Psoas muscle (tissue), 7 donors: ENCODE measurements at regions not wholly inside any gene's neighbourhood (a gene's known extent, or its start where the extent isn't known, plus 50 kb on each side); places are given as distances from the start of the nearest gene placed in this dataset.

Source experiments
- ATAC-seq, 4 donors: fragments of 200-7000 bp; cut with Tn5 transposase; one replicate each; pipeline ENCODE4 v1.9.1; 2020; ENCODE audit warnings: moderate library complexity in 3 of 4, mild to moderate bottlenecking in 2 of 4
- DNase-seq, 2 donors: peaks; one replicate each; pipeline ENCODE4 v3.0.0-alpha.2; 2020
- H3K27ac ChIP-seq: fragments of 200-600 bp; one replicate; pipeline ENCODE4 v1.8.0; 2022
- H3K27me3 ChIP-seq, 3 donors: fragments of 200-600 bp in 1 of 3; one replicate each; pipeline versions ENCODE4 v1.6.1 to v1.8.0; 2013 to 2022; ENCODE audit warnings: low read length in 2 of 3, mild to moderate bottlenecking in 2 of 3, moderate library complexity in 1 of 3; ENCODE audit not compliant: insufficient read depth in 3 of 3
- H3K36me3 ChIP-seq, 2 donors: fragments of 200-600 bp in 1 of 2; one replicate each; pipeline versions ENCODE4 v1.6.1 to v1.8.0; 2013 to 2022; ENCODE audit warnings: low read depth in 1 of 2, mild to moderate bottlenecking in 1 of 2, moderate library complexity in 1 of 2; ENCODE audit not compliant: insufficient read depth in 1 of 2
- H3K4me1 ChIP-seq: fragments of 200-600 bp; one replicate; pipeline ENCODE4 v1.8.0; 2022
- H3K4me3 ChIP-seq: fragments of 200-600 bp; one replicate; pipeline ENCODE4 v1.8.0; 2022; ENCODE audit warnings: mild to moderate bottlenecking
- H3K9me3 ChIP-seq: fragments of 200-600 bp; one replicate; pipeline ENCODE4 v1.8.0; 2022
- CTCF ChIP-seq: fragments of 200-600 bp; IDR thresholded peaks from one replicate; pipeline ENCODE4 v1.8.0; 2022; ENCODE audit warnings: antibody characterized with exemption
- WGBS, 3 donors: extraction: QIAGEN DNeasy Blood & Tissue Kit; methylation state at CpG; one replicate each; pipeline versions ENCODE4 v1.1.6 to v1.1.7; 2013; 5-methylcytosine and 5-hydroxymethylcytosine counted together
- intact Hi-C, 2 donors: fragments of 100-400 bp; cut with DNase I; formaldehyde crosslinking; loops; one replicate each; pipeline versions ENCODE4 v1.11.0 to v1.14.2; 2022
- donor health status: healthy with polysubstance abuse.
- donor health status: DM: no; HTN: no; CAD: no; lungs with moderate emphysema.
- donor health status: Bipolar disorder and iron deficiency.
- donor health status: healthy.
- donor health status: DM: yes; HTN: yes; CAD: no.
- donor health status: DM: no; HTN: no; CAD: no.
- donor health status: DM: yes; HTN: yes; CAD: no.

GRCh38 chr15:59879506-59880265 lies 124.4 kb upstream of the FOXB1 start:
- Histone ChIP-seq H3K4me1 (no peaks in the 10 kb centered on the region), H3K4me3 (no peak overlapping the region), H3K27ac (no peak overlapping the region), H3K27me3 (peaks cover 0 to 40% (median 0%) of the 10 kb centered on the region in 3 donors), H3K9me3 (no peaks in the 10 kb centered on the region), H3K36me3 (no peaks in the 10 kb centered on the region)
- no peak for DNase-seq
- WGBS, 3 donors: 11 to 19% (median 12%) methylated on average over 2 of the region's 2 CpGs
- TF ChIP-seq CTCF: no peak
- intact Hi-C loops: no loop called here
- ATAC-seq: no peak

DNA sequence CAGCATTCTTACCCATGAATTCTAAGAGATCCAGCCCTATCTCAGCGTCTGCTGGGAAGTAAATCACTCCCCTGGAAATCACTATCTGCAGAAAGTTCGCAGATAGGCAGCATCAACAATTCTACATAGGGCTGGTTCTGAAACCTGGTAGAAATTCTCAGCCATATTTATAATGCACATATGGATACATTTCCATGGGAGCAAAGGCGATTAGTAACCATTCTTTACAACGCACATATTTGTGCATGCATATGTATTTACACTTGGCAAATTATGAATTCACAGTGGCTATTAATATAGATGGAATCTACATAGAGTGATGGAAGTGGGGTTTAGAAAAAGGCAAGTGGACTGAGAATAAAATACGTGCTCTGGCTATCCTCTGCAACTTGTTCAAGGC lies 128.0 kb upstream of the FOXB1 start:
- Histone ChIP-seq H3K9me3 (no peaks in the 10 kb centered on the region), H3K27me3 (peaks cover 2 to 24% (median 9%) of the 10 kb centered on the region in 3 donors), H3K4me1 (no peaks in the 10 kb centered on the region), H3K27ac (no peak overlapping the region), H3K4me3 (no peak overlapping the region), H3K36me3 (no peaks in the 10 kb centered on the region)
- ATAC-seq: no peak
- intact Hi-C loops: no loop called here
- WGBS, 3 donors: 83 to 85% (median 83%) methylated on average over 5 of the region's 5 CpGs
- no peak for TF ChIP-seq CTCF
- no peak for DNase-seq

- no peak for ATAC-seq
- intact Hi-C loops: no loop called here
- H3K36me3 ChIP-seq: no peaks in the 10 kb centered on the region
- H3K4me1 ChIP-seq: no peaks in the 10 kb centered on the region
- no peaks in the 10 kb centered on the region for H3K9me3 ChIP-seq
- no peak overlapping the region for H3K4me3 ChIP-seq
- no peak for TF ChIP-seq CTCF
- H3K27me3 ChIP-seq: peaks cover 2 to 29% (median 9%) of the 10 kb centered on the region in 3 donors
- no peak for DNase-seq
- WGBS, 3 donors: 58 to 70% (median 63%) methylated on average over 3 of the region's 3 CpGs
- no peak overlapping the region for H3K27ac ChIP-seq
Observed at GRCh38 chr15:59873644-59874272, 130.4 kb upstream of the FOXB1 start.

DNA sequence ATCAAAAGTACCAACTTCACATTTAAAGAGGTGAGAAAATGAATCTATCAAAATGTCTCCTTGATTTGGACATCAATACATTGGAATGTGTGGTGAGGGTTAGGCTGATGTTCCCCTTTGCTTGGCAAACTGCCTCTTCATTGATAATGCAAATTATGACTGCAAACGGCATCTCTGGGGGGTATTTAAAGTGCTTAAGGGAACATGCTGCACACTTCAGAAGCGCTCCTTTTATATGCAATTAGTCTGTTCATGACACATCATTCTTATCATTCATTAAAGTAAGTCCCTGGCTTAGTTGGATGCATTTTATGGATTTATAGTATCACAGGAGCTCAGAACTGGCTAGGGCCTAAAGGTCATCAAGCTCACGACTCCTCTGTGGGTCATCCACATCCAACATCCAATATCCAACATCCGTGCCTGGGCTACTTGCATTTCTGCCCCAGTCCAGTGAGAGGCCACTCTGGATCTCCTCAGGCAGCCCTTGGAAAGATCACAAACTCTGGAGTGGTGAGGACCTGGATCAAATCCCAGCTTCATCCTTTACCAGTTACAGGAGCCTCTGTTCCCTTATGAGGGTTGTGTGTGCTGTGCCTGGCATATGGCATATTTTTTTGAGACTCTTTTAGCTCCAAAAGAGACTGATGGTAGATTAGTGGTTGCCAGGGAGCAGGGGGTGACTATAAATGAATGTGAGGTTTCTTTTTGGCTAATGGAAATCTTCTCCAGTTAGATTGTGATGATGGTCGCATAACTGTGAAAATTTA lies 136.8 kb upstream of the FOXB1 start:
- Histone ChIP-seq H3K4me3 (no peak overlapping the region), H3K36me3 (no peaks in the 10 kb centered on the region), H3K27me3 (peaks cover under 1 to 8% (median 7%) of the 10 kb centered on the region in 3 donors), H3K27ac (no peak overlapping the region), H3K9me3 (no peaks in the 10 kb centered on the region), H3K4me1 (no peaks in the 10 kb centered on the region)
- intact Hi-C loops: no loop called here
- no peak for ATAC-seq
- WGBS, 3 donors: 55 to 63% (median 57%) methylated on average over 5 of the region's 5 CpGs
- TF ChIP-seq CTCF: no peak
- DNase-seq: no peak
